ENCODE measurements at regions not wholly inside any gene's neighbourhood (a gene's known extent, or its start where the extent isn't known, plus 50 kb on each side); places are given as distances from the start of the nearest gene placed in this dataset.
A peak's percentile ranks its signal among the peaks of the same experiment; 100 is the strongest.
"Not testable (repeated sequence)": the region's sequence is repeated elsewhere in the genome, so short reads cannot be mapped to it uniquely, and the experiment has no call there.

GRCh38 chr17:62156949-62157348 is 91.9 kb upstream of the MED13 start:
- peaks cover 7% of the 10 kb centered on the region for H3K27me3 Mint-ChIP-seq

DNA sequence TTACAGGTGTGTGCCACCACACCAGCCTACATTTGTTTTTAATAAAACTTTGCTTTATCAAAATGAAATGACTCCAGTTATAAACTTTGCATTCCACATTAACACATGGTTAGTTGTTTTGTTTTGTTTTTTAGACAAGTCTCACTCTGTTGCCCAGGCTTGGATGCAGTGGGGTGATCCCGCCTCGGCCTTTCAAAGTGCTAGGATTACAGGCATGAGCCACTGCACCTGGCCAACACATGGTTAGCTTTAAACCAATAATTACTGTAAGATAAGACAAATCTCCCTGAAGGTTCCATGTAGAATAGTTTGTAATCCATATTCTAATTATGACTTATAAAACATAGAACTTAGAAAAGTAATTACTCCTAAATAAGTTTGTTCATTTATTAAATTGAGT is 89.8 kb upstream of the MED13 start:
- H3K4me3 Mint-ChIP-seq = no peak overlapping the region
- H3K27ac Mint-ChIP-seq = no peak overlapping the region
- H3K4me1 Mint-ChIP-seq = no peaks in the 10 kb centered on the region
- peaks cover 2% of the 10 kb centered on the region for H3K36me3 Mint-ChIP-seq
- H3K9me3 Mint-ChIP-seq = peaks cover 1% of the 10 kb centered on the region
- no peak for ATAC-seq (ENCODE audit: low read depth)
- no peak for DNase-seq (ENCODE audit: low spot score in 2 of 2)
- H3K27me3 Mint-ChIP-seq = peaks cover 5% of the 10 kb centered on the region

More at GRCh38 chr17:62156949-62157348, 91.9 kb upstream of the MED13 start:
- H3K36me3 Mint-ChIP-seq = peaks cover 2% of the 10 kb centered on the region
- H3K9me3 Mint-ChIP-seq = peaks cover 1% of the 10 kb centered on the region
- H3K4me1 Mint-ChIP-seq = no peaks in the 10 kb centered on the region
- DNase-seq (ENCODE audit: low spot score in 2 of 2) (no peak), ATAC-seq (ENCODE audit: low read depth) (no peak)
- H3K27ac Mint-ChIP-seq = no peak overlapping the region
- H3K4me3 Mint-ChIP-seq = no peak overlapping the region

DNA sequence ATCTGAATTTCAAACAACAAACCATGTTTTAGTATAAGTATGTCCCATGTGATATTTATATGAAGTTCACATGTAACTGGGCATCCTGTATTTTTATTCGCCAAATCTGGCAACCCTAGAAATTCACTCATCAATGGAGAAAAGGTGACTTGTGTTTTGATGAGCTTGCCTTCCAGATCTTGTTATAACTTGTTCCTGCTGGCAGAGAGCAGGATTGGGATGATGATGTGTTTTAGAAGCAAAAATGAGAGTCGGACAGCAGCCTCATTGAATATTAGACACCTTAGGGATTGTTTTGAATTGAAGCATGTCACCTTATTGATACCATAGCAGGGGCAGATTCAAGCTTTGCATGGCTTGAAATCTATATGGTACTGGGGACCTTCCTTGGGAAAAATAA is 85.4 kb upstream of the MED13 start:
- DNase-seq (ENCODE audit: low spot score in 2 of 2) (no peak), ATAC-seq (ENCODE audit: low read depth) (no peak)
- H3K9me3 Mint-ChIP-seq = peaks cover 1% of the 10 kb centered on the region
- no peaks in the 10 kb centered on the region for H3K4me1 Mint-ChIP-seq
- no peak overlapping the region for H3K4me3 Mint-ChIP-seq
- no peak overlapping the region for H3K27ac Mint-ChIP-seq
- peaks cover 5% of the 10 kb centered on the region for H3K27me3 Mint-ChIP-seq
- peaks cover 2% of the 10 kb centered on the region for H3K36me3 Mint-ChIP-seq

DNA sequence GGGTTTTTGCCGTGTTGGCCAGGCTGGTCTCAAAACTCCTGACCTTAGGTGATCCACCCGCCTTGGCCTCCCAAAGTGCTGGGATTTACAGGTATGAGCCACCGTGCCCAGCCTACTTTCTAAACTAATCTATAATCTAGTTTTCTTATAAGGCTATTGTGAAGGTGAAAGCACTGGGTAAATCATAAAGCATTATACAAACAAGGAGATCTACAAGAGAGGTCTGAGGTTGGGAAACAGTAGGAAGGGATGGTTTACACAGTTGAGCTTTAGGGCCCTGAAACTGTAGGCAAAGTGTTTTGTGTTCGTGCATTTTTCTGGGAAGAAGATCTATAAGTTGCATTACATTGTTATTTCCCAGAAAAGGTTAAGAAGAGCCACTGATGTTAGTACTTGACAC is 84.9 kb upstream of the MED13 start:
- Mint-ChIP-seq H3K27me3 (peaks cover 7% of the 10 kb centered on the region), H3K36me3 (peaks cover 2% of the 10 kb centered on the region)

DNA sequence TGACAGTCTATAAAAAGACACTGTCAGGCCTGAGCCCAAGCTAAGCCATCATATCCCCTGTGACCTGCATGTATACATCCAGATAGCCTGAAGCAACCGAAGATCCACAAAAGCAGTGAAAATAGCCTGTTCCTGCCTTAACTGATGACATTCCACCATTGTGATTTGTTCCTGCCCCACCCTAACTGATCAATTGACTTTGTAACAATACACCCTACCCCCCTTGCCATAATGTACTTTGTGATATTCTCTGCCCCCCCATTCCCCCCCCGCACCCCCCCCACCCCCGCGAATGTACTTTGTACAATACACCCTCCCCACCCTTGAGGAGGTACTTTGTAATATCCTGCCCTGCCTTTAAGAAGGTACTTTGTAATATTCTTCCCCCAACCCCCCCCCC is 82.2 kb upstream of the MED13 start:
- Mint-ChIP-seq H3K4me3 (no peak overlapping the region), H3K9me3 (no peaks in the 10 kb centered on the region), H3K36me3 (no peaks in the 10 kb centered on the region), H3K27me3 (peaks cover 7% of the 10 kb centered on the region), H3K4me1 (no peaks in the 10 kb centered on the region), H3K27ac (no peak overlapping the region)
- ATAC-seq (ENCODE audit: low read depth) (no peak), DNase-seq (ENCODE audit: low spot score in 2 of 2) (no peak)

More for the DNA sequence above, 84.9 kb upstream of the MED13 start:
- no peak overlapping the region for H3K27ac Mint-ChIP-seq
- no peak overlapping the region for H3K4me3 Mint-ChIP-seq
- peaks cover 1% of the 10 kb centered on the region for H3K9me3 Mint-ChIP-seq
- no peak for DNase-seq (ENCODE audit: low spot score in 2 of 2)
- ATAC-seq (ENCODE audit: low read depth) = no peak
- H3K4me1 Mint-ChIP-seq = no peaks in the 10 kb centered on the region

- ATAC-seq (ENCODE audit: low read depth) = no peak
- no peak for DNase-seq (ENCODE audit: low spot score in 2 of 2)
- Mint-ChIP-seq H3K27me3 (peaks cover 18% of the 10 kb centered on the region), H3K4me3 (no peak overlapping the region), H3K9me3 (peaks cover 2% of the 10 kb centered on the region), H3K4me1 (peaks cover 4% of the 10 kb centered on the region), H3K36me3 (peaks cover 2% of the 10 kb centered on the region), H3K27ac (no peak overlapping the region)
Measured at GRCh38 chr17:62140836-62141235, 75.8 kb upstream of the MED13 start.

DNA sequence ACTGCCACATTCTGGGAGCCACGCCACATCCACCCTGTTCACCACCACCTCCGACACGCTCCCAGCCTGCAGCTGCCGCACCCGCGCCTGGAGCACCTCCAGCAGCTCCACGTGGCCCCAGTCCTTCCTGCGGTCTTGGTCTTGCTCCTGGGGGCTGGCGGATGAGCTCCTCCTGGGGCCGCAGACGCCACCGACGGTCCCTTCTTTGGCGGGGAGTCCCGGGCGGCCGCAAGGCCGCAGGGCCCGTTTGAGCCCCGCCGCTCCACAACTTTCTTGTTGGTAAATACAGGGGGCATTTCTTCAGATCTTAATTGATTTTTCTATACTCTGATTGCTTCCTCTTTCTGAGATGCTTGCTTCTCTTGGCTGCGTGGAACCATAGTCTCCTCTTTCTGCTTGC is 75.3 kb upstream of the MED13 start:
- Mint-ChIP-seq H3K27me3 (peaks cover 21% of the 10 kb centered on the region), H3K4me3 (no peak overlapping the region), H3K9me3 (peaks cover 2% of the 10 kb centered on the region), H3K27ac (no peak overlapping the region), H3K4me1 (peaks cover 4% of the 10 kb centered on the region), H3K36me3 (peaks cover 2% of the 10 kb centered on the region)
- DNase-seq (ENCODE audit: low spot score in 2 of 2) (no peak), ATAC-seq (ENCODE audit: low read depth) (no peak)

GRCh38 chr17:62139690-62140354 is 74.7 kb upstream of the MED13 start:
- H3K27ac Mint-ChIP-seq; ATAC-seq (ENCODE audit: low read depth); H3K9me3 Mint-ChIP-seq; H3K36me3 Mint-ChIP-seq; H3K4me1 Mint-ChIP-seq; DNase-seq (ENCODE audit: low spot score in 2 of 2): not testable (repeated sequence)
- H3K27me3 Mint-ChIP-seq = peaks cover 19% of the 10 kb centered on the region
- H3K4me3 Mint-ChIP-seq = peak overlapping the region; percentile 39

DNA sequence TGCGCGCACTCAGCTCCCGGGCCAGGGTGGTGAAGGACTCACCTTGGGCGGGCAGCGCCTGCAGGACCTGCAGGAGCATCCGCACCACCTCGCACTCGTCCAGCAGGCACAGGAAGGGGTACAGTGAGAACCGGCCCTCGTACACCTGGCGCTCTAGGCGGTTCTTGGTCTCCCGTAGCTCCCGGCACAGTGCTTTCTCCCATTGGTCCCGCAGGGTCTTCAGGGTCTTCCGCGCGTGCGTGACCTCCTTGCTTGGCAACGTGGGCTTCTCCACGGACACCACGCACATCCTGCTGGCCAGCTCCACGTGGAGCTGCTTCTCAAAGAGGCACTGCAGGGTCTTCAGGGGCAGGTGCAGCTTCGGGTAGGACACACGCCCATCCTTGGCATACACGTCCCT is 74.1 kb upstream of the MED13 start:
- no peak for ATAC-seq (ENCODE audit: low read depth)
- Mint-ChIP-seq H3K27me3 (peaks cover 19% of the 10 kb centered on the region), H3K4me3 (peak overlapping the region; percentile 34)

DNA sequence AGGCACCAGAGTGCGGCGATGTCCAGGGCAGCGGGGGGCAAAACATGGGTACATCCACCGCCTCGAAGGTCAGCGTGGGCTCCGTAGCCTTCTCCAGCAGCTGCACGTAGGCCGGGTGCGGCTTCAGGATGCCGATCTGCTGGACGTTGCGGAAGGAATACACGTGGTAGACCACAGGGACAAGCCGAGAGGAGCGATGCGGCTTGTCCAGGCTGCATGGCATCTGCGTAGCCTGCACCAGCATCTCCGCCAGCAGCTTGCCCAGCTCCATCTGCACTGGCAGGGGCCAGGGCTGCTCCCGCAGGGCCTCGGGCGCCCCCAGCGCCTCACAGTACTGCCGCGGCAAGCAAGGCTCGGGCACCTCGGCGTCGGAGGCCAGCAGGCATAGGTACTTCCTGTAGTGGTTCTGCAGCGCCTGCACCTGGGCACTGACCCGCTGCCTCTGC is 73.6 kb upstream of the MED13 start:
- not testable (repeated sequence) for DNase-seq (ENCODE audit: low spot score in 2 of 2); H3K27ac Mint-ChIP-seq; H3K36me3 Mint-ChIP-seq; H3K4me1 Mint-ChIP-seq; H3K9me3 Mint-ChIP-seq
- Mint-ChIP-seq H3K27me3 (peaks cover 19% of the 10 kb centered on the region), H3K4me3 (peak overlapping the region; percentile 37)
- peak; percentile 35 for ATAC-seq (ENCODE audit: low read depth)

More for the DNA sequence above, 74.1 kb upstream of the MED13 start:
- peaks cover 2% of the 10 kb centered on the region for H3K36me3 Mint-ChIP-seq
- H3K27ac Mint-ChIP-seq = no peak overlapping the region
- no peak for DNase-seq (ENCODE audit: low spot score in 2 of 2)
- H3K9me3 Mint-ChIP-seq = peaks cover 2% of the 10 kb centered on the region
- H3K4me1 Mint-ChIP-seq = peaks cover 4% of the 10 kb centered on the region

DNA sequence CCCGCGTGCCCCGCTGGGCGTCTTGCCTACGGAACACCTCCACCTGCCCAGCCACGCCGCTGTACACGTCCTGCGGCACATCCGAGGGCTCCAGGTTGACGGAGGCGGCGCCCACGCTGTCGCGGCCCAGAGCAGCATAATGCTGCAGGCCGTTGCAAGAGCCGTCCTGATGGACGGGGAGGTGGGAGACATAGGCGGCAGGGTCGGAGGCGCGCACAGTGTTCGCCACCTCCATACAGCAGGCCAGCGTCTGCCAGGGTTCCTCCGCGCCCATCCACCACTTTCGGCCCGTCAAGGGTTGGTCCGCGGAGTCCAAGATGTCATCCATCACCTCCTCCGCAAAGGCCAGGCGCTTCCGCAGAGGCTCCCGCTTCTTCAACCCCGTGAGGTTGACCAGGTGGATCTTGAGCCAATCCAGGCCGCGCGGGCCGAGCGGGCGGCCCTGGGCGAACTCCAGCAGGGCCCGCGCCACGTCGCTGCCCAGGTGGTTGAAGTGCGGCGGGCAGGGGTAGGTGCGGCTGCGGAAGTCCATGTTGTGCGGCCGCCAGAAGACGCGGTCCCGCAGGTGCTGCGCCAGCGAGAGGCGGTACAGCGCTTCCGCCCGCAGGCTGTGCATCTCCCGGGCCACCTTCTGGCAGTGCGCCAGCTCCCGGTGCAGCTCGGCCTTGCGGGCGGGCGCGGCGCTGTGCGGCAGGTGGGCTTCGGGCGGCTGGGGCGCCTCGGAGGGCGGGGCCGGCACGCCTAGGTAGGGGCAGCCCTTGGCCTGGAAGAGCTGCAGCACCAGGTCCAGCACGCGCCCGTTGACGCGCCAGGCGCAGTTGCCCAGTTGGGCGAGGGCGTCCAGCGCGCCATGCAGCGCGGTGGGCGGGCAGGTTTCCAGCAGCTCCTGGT is 72.9 kb upstream of the MED13 start:
- Mint-ChIP-seq H3K4me3 (peak overlapping the region; percentile 37), H3K27me3 (peaks cover 19% of the 10 kb centered on the region)
- H3K4me1 Mint-ChIP-seq; ATAC-seq (ENCODE audit: low read depth); H3K27ac Mint-ChIP-seq; H3K9me3 Mint-ChIP-seq; DNase-seq (ENCODE audit: low spot score in 2 of 2); H3K36me3 Mint-ChIP-seq: not testable (repeated sequence)

DNA sequence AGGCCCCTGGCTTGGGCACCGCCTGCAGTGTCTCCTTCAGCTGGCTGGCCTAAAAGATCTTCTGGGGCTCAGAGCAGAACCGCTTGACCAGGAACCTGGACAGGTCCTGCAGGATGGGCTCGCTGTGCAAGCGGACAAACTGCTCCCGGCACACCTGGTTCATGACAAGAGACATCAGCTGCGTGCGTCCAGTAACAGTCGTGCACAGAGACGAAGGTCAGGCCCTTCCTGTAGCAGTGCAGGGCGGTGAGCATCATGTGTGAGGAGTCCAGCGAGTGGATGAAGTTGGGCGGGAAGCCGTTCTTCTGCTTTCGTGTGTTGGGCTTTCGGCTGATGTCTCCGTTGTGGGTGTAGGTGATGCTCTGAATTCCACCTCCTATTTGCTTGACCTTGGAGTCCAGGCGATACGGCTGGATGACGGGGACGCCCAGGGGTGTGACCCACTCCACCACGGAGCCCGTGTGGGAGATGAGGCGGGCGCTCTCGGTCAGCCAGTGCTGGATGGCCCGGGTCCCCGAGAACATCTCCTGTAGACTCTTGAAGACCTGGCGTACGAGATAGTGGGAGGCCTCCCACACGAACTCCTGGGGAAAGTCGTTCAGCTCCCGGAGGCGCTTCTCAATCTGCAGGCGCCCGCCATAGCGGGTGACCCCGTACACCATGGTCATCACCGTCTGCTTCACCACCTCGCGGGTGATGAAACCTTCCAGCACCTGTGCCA is 72.1 kb upstream of the MED13 start:
- not testable (repeated sequence) for H3K27ac Mint-ChIP-seq; ATAC-seq (ENCODE audit: low read depth); DNase-seq (ENCODE audit: low spot score in 2 of 2); H3K9me3 Mint-ChIP-seq; H3K4me1 Mint-ChIP-seq; H3K36me3 Mint-ChIP-seq
- Mint-ChIP-seq H3K4me3 (peak overlapping the region; percentile 32), H3K27me3 (peaks cover 16% of the 10 kb centered on the region)

- no peak for ATAC-seq (ENCODE audit: low read depth)
- peaks cover 15% of the 10 kb centered on the region for H3K27me3 Mint-ChIP-seq
- H3K36me3 Mint-ChIP-seq = peaks cover 2% of the 10 kb centered on the region
- no peaks in the 10 kb centered on the region for H3K9me3 Mint-ChIP-seq
- H3K4me3 Mint-ChIP-seq = no peak overlapping the region
- DNase-seq (ENCODE audit: low spot score in 2 of 2) = no peak
- peaks cover 4% of the 10 kb centered on the region for H3K4me1 Mint-ChIP-seq
- H3K27ac Mint-ChIP-seq = no peak overlapping the region
Measured at GRCh38 chr17:62135742-62136141, 70.7 kb upstream of the MED13 start.

GRCh38 chr17:62135096-62135495 is 70.0 kb upstream of the MED13 start:
- not testable (repeated sequence) for H3K27ac Mint-ChIP-seq; H3K4me3 Mint-ChIP-seq; H3K36me3 Mint-ChIP-seq; DNase-seq (ENCODE audit: low spot score in 2 of 2); H3K4me1 Mint-ChIP-seq; ATAC-seq (ENCODE audit: low read depth); H3K9me3 Mint-ChIP-seq; H3K27me3 Mint-ChIP-seq
